AG09309 (cell line): ENCODE measurements at regions not wholly inside any gene's neighbourhood (a gene's known extent, or its start where the extent isn't known, plus 50 kb on each side); places are given as distances from the start of the nearest gene placed in this dataset.

ENCODE experiments used
- DNase-seq: peaks from one replicate; pipeline ENCODE4 v3.0.0-alpha.2; 2010; ENCODE audit warnings: low read depth
- H3K4me3 ChIP-seq: 2 replicates; pipeline ENCODE4 v1.5.1; 2011; ENCODE audit warnings: mild to moderate bottlenecking, low read depth, low read length, moderate library complexity; ENCODE audit not compliant: control insufficient read depth
- CTCF ChIP-seq: IDR thresholded peaks from 2 replicates; pipeline ENCODE4 v1.5.1; 2011; ENCODE audit warnings: mild to moderate bottlenecking, low read depth, low read length, inconsistent platforms; ENCODE audit not compliant: insufficient read depth, control insufficient read depth; ENCODE audit errors: missing control alignments

DNA sequence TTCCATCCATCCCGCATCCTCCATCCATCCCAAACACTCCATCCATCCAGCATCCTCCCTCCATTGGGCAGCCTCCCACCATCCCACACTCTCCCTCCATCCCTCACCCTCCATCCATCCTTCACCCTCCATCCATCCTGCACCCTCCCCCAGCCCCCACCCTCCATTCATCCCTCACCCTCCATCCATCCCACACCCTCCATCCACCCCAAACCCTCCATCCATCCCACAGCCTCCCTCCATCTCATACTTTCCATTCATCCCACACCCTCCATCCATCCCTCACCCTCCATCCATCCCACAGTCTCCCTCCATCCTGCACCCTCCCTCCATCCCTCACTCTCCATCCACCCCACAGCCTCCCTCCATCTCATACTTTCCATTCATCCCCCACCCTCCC lies 60.4 kb downstream of the FOXI2 start:
- TF ChIP-seq CTCF: no peak
- no peak for DNase-seq
- no peak overlapping the region for H3K4me3 ChIP-seq

GRCh38 chr10:127798111-127798510 lies 61.1 kb downstream of the FOXI2 start:
- no peak for TF ChIP-seq CTCF
- DNase-seq: no peak
- H3K4me3 ChIP-seq: no peak overlapping the region

- H3K4me3 ChIP-seq: no peak overlapping the region
- no peak for TF ChIP-seq CTCF
Observed at GRCh38 chr10:127801302-127801701, 64.3 kb downstream of the FOXI2 start.

DNA sequence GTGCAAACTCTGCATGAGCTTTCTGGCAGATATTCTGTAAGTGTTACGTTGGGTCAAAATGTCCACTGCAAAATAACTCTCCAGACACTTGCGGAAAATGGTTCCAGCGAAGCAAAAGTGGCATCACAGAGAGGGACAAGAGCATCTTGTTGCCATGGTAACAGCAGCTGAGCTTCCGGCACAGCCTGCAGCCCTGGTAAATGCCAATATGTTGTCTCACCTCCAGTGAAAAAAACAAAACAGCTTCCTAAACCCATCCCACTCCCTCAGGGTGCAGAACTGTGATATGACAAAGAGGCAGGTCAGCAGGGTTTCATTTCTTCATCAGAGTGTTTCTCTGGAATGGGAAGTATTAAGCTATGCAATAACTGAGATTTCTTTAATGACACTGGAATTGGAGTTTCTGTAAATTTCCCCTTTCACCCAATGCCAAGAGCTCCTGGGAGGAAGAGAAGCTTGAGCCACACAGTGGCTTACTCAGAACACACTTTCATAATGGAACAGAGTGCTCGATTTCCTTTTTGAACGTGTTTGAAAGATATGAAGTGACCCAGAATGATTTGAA lies 65.6 kb downstream of the FOXI2 start:
- no peak overlapping the region for H3K4me3 ChIP-seq
- no peak for TF ChIP-seq CTCF
- no peak for DNase-seq

More at GRCh38 chr10:127801302-127801701, 64.3 kb downstream of the FOXI2 start:
- no peak for DNase-seq

DNA sequence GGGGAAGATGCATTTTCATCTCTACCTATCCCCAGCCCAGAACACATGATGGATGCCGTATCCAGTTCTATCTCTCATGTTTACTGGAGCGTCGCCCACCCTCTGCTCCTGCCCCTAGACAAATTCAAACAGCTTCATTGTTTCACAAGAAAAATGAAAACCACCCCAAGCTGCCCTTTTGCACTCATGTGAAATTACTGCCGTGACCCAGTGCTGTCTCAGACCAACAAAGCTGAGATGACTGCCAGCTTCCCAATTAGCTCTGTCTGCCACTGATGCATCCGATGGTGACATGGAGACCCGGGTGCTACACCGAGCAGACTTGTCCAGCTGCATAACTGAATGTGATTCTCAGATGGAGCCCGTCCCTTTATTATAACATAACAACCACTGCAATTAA lies 67.7 kb downstream of the FOXI2 start:
- TF ChIP-seq CTCF: no peak
- DNase-seq: no peak
- no peak overlapping the region for H3K4me3 ChIP-seq

DNA sequence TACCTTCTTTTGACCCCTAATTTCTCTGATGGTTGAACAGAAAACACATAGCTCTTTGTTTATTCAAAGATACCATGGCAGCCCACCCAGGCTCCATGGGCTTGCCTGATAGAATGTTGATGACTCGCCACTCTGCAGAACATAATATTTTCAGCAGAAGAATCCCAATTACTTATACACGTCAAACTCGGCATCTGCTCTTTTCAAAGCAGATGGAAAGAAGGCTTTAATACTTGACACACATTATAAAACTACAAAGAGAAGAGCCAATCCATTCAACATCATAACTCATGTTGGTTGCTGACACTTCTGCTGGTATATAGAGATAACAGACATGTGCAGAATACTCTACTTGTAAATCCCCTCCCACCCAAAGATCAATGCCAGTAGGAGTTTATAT lies 69.0 kb downstream of the FOXI2 start:
- no peak overlapping the region for H3K4me3 ChIP-seq
- TF ChIP-seq CTCF: no peak
- DNase-seq: no peak

GRCh38 chr10:127812041-127812440 lies 75.1 kb downstream of the FOXI2 start:
- H3K4me3 ChIP-seq: no peak overlapping the region
- DNase-seq: no peak
- no peak for TF ChIP-seq CTCF
